IMR-90 (cell line): ENCODE measurements at regions not wholly inside any gene's neighbourhood (a gene's known extent, or its start where the extent isn't known, plus 50 kb on each side); places are given as distances from the start of the nearest gene placed in this dataset.
A peak's percentile ranks its signal among the peaks of the same experiment; 100 is the strongest.

ENCODE experiments used
- ATAC-seq: fragments of 200-7000 bp; cut with Tn5 transposase; 2 replicates; pipeline ENCODE4 v1.9.1; 2020; ENCODE audit warnings: low read depth, mild to moderate bottlenecking, moderate library complexity
- BruUV-seq: library from RNA; stranded (reverse); fragments of 400-500 nt; replicated peaks from 2 replicates; lab custom pipeline; 2021; lab: Mats Ljungman, UMichigan
- CTCF ChIA-PET: fragments of 300-600 bp; formaldehyde crosslinking; extraction: SDS; loops from one replicate; lab custom pipeline; 2021; ENCODE audit warnings: antibody characterized with exemption; lab: Yijun Ruan, JAX
- POLR2A ChIA-PET: fragments of 300-600 bp; sonication (Branson Sonifier 250); formaldehyde crosslinking; loops from one replicate; lab custom pipeline; 2022; ENCODE audit warnings: antibody characterized with exemption; ENCODE audit not compliant: unreplicated experiment; lab: Charles Lee
- DNase-seq: peaks from one replicate; pipeline ENCODE4 v3.0.0; 2013
- H2AFZ ChIP-seq: replicated peaks from 2 replicates; pipeline ENCODE3; 2013; ENCODE audit warnings: low read length, mild to moderate bottlenecking; ENCODE audit not compliant: poor library complexity
- H2AK5ac ChIP-seq: 2 replicates; pipeline ENCODE4 v1.6.1; 2013; ENCODE audit warnings: low read depth, low read length, inconsistent platforms
- H2AK9ac ChIP-seq: replicated peaks from 2 replicates; pipeline ENCODE3; 2013; ENCODE audit warnings: mild to moderate bottlenecking, low read depth, low read length, moderate library complexity; ENCODE audit not compliant: poor library complexity
- H2BK120ac ChIP-seq: 2 replicates; pipeline ENCODE4 v1.6.1; 2013; ENCODE audit warnings: low read depth, low read length, inconsistent platforms
- H2BK15ac ChIP-seq: 3 replicates; pipeline ENCODE4 v1.6.1; 2013; ENCODE audit warnings: low read depth, low read length, inconsistent platforms
- H2BK20ac ChIP-seq: 2 replicates; pipeline ENCODE4 v1.6.1; 2013; ENCODE audit warnings: low read depth, mild to moderate bottlenecking, inconsistent platforms, low read length, moderate library complexity
- H2BK5ac ChIP-seq: 2 replicates; pipeline ENCODE4 v1.6.1; 2013; ENCODE audit warnings: mild to moderate bottlenecking, low read depth, low read length, inconsistent platforms; ENCODE audit not compliant: poor library complexity, severe bottlenecking
- H3K14ac ChIP-seq: replicated peaks from 2 replicates; pipeline ENCODE4 v1.6.1; 2013; ENCODE audit warnings: low read depth, low read length, inconsistent platforms
- H3K18ac ChIP-seq: 2 replicates; pipeline ENCODE4 v1.6.1; 2013; ENCODE audit warnings: low read depth, low read length, control low read depth
- H3K23ac ChIP-seq: 2 replicates; pipeline ENCODE4 v1.6.1; 2013; ENCODE audit warnings: low read depth, low read length, inconsistent platforms
- H3K27ac ChIP-seq: 2 replicates; pipeline ENCODE4 v1.5.1; 2013; ENCODE audit warnings: mild to moderate bottlenecking, control low read depth, low read length; ENCODE audit not compliant: insufficient read depth
- H3K27me3 ChIP-seq: 2 replicates; pipeline ENCODE4 v1.6.1; 2013; ENCODE audit warnings: low read length; ENCODE audit not compliant: control insufficient read depth, insufficient read depth
- H3K36me3 ChIP-seq: 2 replicates; pipeline ENCODE4 v1.6.1; 2013; ENCODE audit warnings: low read length, mixed read lengths; ENCODE audit not compliant: control insufficient read depth, insufficient read depth
- H3K4ac ChIP-seq: 2 replicates; pipeline ENCODE4 v1.6.1; 2013; ENCODE audit warnings: low read depth, low read length, inconsistent platforms
- H3K4me1 ChIP-seq: 2 replicates; pipeline ENCODE4 v1.6.1; 2013; ENCODE audit warnings: low read length, mixed read lengths; ENCODE audit not compliant: control insufficient read depth, insufficient read depth
- H3K4me2 ChIP-seq: 2 replicates; pipeline ENCODE4 v1.6.1; 2013; ENCODE audit warnings: low read depth, mild to moderate bottlenecking, control low read depth, low read length, moderate library complexity
- H3K4me3 ChIP-seq: 2 replicates; pipeline ENCODE4 v1.5.1; 2013; ENCODE audit warnings: low read depth, mild to moderate bottlenecking, control low read depth, low read length, moderate library complexity; ENCODE audit not compliant: insufficient read depth
- H3K56ac ChIP-seq: 2 replicates; pipeline ENCODE4 v1.6.1; 2013; ENCODE audit warnings: low read length, inconsistent platforms; ENCODE audit not compliant: insufficient read depth; ENCODE audit errors: extremely low read depth
- H3K79me1 ChIP-seq, 2 experiments: 2 replicates each; pipeline ENCODE4 v1.6.1; 2013; ENCODE audit warnings: low read length in 2 of 2, inconsistent platforms in 1 of 2, low read depth in 1 of 2
- H3K9ac ChIP-seq: 2 replicates; pipeline ENCODE4 v1.6.1; 2013; ENCODE audit warnings: low read depth, low read length, control low read depth
- H3K9me1 ChIP-seq: 2 replicates; pipeline ENCODE4 v1.6.1; 2013; ENCODE audit warnings: low read length, inconsistent platforms; ENCODE audit not compliant: insufficient read depth
- H3K9me3 ChIP-seq: 2 replicates; pipeline ENCODE4 v1.6.1; 2013; ENCODE audit warnings: low read length; ENCODE audit not compliant: control insufficient read depth, insufficient read depth
- H4K20me1 ChIP-seq: 2 replicates; pipeline ENCODE4 v1.6.1; 2013; ENCODE audit warnings: low read length, inconsistent platforms; ENCODE audit not compliant: insufficient read depth
- H4K5ac ChIP-seq: 2 replicates; pipeline ENCODE4 v1.6.1; 2013; ENCODE audit warnings: mild to moderate bottlenecking, low read depth, low read length, control low read depth
- H4K8ac ChIP-seq, 2 experiments: 2 replicates each; pipeline ENCODE4 v1.6.1; 2013; ENCODE audit warnings: low read depth in 2 of 2, low read length in 2 of 2, control low read depth in 1 of 2, inconsistent platforms in 1 of 2
- H4K91ac ChIP-seq: 2 replicates; pipeline ENCODE4 v1.6.1; 2013; ENCODE audit warnings: low read depth, low read length, inconsistent platforms; ENCODE audit not compliant: insufficient read depth
- CEBPB ChIP-seq: IDR thresholded peaks from 2 replicates; pipeline ENCODE4 v1.6.1; 2012; ENCODE audit warnings: low read depth, low read length, improper control_type of control experiment
- RCOR1 ChIP-seq: IDR thresholded peaks from 2 replicates; pipeline ENCODE4 v1.6.1; 2012; ENCODE audit warnings: mild to moderate bottlenecking, low read length, improper control_type of control experiment; ENCODE audit not compliant: insufficient replicate concordance
- SMC3 ChIP-seq: fragments of 150-350 bp; IDR thresholded peaks from 2 replicates; pipeline ENCODE4 v1.6.1; 2016; ENCODE audit warnings: low read depth, mild to moderate bottlenecking, antibody characterized with exemption, low read length, moderate library complexity
- WGBS, 2 experiments: methylation state at CpG; one replicate each; pipeline versions ENCODE4 v1.1.5 to v1.1.7; 2013; ENCODE audit warnings: missing lambda C conversion rate in 2 of 2; ENCODE audit not compliant: insufficient read length in 1 of 2; ENCODE audit errors: extremely low coverage in 2 of 2; 5-methylcytosine and 5-hydroxymethylcytosine counted together
- dilution Hi-C: fragments of 300-500 bp; cut with HindIII; formaldehyde crosslinking; loops from one replicate; pipeline ENCODE4 v1.14.3; 2018; ENCODE audit warnings: low sequenced_read_pairs; ENCODE audit not compliant: unreplicated experiment
- in situ Hi-C: fragments of 300-500 bp; cut with MboI; formaldehyde crosslinking; loops from 3 replicates; pipeline ENCODE4 v1.14.3; 2019; ENCODE audit warnings: low sequenced_read_pairs, inconsistent platforms, mixed read lengths
- intact Hi-C: fragments of 100-400 bp; cut with micrococcal nuclease; formaldehyde crosslinking; loops from 2 replicates; pipeline ENCODE4 v1.10.0; 2022

DNA sequence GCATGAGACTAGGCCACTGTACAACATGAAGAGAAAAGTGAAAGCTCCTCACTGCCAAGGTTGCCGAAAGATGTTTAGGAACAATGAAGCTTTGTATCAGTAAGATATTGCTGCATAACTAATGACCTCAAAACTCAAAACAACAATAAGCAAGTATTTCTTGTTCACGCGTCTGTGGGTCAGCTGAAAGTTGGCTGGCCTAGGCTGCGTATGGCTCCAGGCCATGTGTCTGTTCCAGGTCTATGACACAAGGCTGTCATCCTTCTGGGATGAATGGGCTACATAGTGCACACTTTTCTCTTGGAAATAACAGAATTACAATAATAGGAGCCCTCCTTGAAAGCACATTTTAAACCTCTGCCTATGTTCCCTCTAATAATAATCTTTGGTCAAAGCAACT lies 515.9 kb downstream of the PLPP3 start:
- dilution Hi-C loops (no loop called here), in situ Hi-C loops (no loop called here), intact Hi-C loops (loop anchor here (5.0 to 10.0 kb wide), 3 partner anchors 421 to 559 kb away; partner anchors contain the start of gene PLPP3)
- no peak overlapping the region for H2BK15ac ChIP-seq
- H3K56ac ChIP-seq: no peak overlapping the region
- H3K4me2 ChIP-seq: no peak overlapping the region
- POLR2A ChIA-PET: no interaction called here
- H2AK9ac ChIP-seq: no peak overlapping the region
- H3K4ac ChIP-seq: no peak overlapping the region
- no peak overlapping the region for H2BK120ac ChIP-seq
- TF ChIP-seq CEBPB (no peak), SMC3 (no peak), RCOR1 (no peak)
- H2BK20ac ChIP-seq: no peak overlapping the region; the same call in 1 of the 2 replicates
- CTCF ChIA-PET: no interaction called here
- H2AK5ac ChIP-seq: 0 out of 2 replicates have a peak overlapping the region, but pooled peaks have one; percentile 28
- no peak overlapping the region for H2AFZ ChIP-seq
- no peak overlapping the region for H4K91ac ChIP-seq
- H3K79me1 ChIP-seq: no peaks in the 10 kb centered on the region
- H3K36me3 ChIP-seq: no peaks in the 10 kb centered on the region
- H3K9me1 ChIP-seq: peaks cover 10% of the 10 kb centered on the region; the same call in 1 of the 2 replicates
- H3K14ac ChIP-seq: 0 out of 2 replicates have a peak overlapping the region, but pooled peaks have one; percentile 21
- ATAC-seq (no peak), DNase-seq (no peak)
- H3K9ac ChIP-seq: no peak overlapping the region
- BruUV-seq: no TSS peak
- no peaks in the 10 kb centered on the region for H3K9me3 ChIP-seq
- no peak overlapping the region for H3K4me3 ChIP-seq
- no peak overlapping the region for H3K27ac ChIP-seq
- no CpG with 5 or more reads among the region's 4 CpGs for WGBS, 2 experiments
- H4K5ac ChIP-seq: no peak overlapping the region
- H4K20me1 ChIP-seq: no peaks in the 10 kb centered on the region
- H2BK5ac ChIP-seq: no peak overlapping the region
- 0 out of 2 replicates have a peak overlapping the region, but pooled peaks have one; percentile 56 for H3K18ac ChIP-seq
- H3K27me3 ChIP-seq: no peaks in the 10 kb centered on the region
- H4K8ac ChIP-seq: no peak overlapping the region
- H3K4me1 ChIP-seq: peaks cover 8% of the 10 kb centered on the region
- H3K23ac ChIP-seq: no peak overlapping the region
